HCT116 (cell line): ENCODE measurements at regions not wholly inside any gene's neighbourhood (a gene's known extent, or its start where the extent isn't known, plus 50 kb on each side); places are given as distances from the start of the nearest gene placed in this dataset.

Experiments
- CTCF ChIP-seq, 3 experiments: fragments of 200-600 bp in 1 of 3; sonication (generic) in 1 of 3; IDR thresholded peaks in 2 of 3; conservative IDR thresholded peaks in 1 of 3; 2 replicates each; pipeline ENCODE4 v1.5.1; 2012 to 2017; ENCODE audit warnings: low read depth in 2 of 3, low read length in 2 of 3, antibody characterized with exemption in 1 of 3, borderline replicate concordance in 1 of 3, control low read depth in 1 of 3, mild to moderate bottlenecking in 1 of 3, mixed read lengths in 1 of 3, mixed run types in 1 of 3, moderate library complexity in 1 of 3; ENCODE audit not compliant: insufficient read depth in 1 of 3
- EZH2 ChIP-seq: fragments of 200-600 bp; sonication (generic); IDR thresholded peaks from 2 replicates; pipeline ENCODE4 v1.6.1; 2017; ENCODE audit warnings: antibody characterized with exemption, mixed run types
- POLR2AphosphoS5 ChIP-seq: IDR thresholded peaks from 2 replicates; pipeline ENCODE4 v1.6.1; 2011; ENCODE audit warnings: mild to moderate bottlenecking, low read depth, low read length, moderate library complexity

GRCh38 chr4:187711586-187711985, 284.0 kb upstream of the ZFP42 start:
- TF ChIP-seq CTCF (IDR thresholded peaks at IDR 0.05 in 2 of 3, conservative IDR thresholded peaks at IDR 0.05 in 1 of 3; ENCODE audit: borderline replicate concordance in 1 of 3, insufficient read depth in 1 of 3, low read depth in 2 of 3, low read length in 2 of 3) (no peak), POLR2AphosphoS5 (no peak), EZH2 (no peak)
